Lower lobe of right lung (tissue), 2 donors: ENCODE measurements at regions not wholly inside any gene's neighbourhood (a gene's known extent, or its start where the extent isn't known, plus 50 kb on each side); places are given as distances from the start of the nearest gene placed in this dataset.

ENCODE experiments used
- ATAC-seq, 2 donors: fragments of 200-7000 bp; cut with Tn5 transposase; one replicate each; pipeline ENCODE4 v1.9.1; 2020 to 2022; ENCODE audit warnings: mild to moderate bottlenecking in 2 of 2, moderate library complexity in 2 of 2
- DNase-seq: peaks from one replicate; pipeline ENCODE4 v3.0.0-alpha.2; 2020
- H3K27ac ChIP-seq: fragments of 200-600 bp; one replicate; pipeline ENCODE4 v1.8.0; 2022
- H3K27me3 ChIP-seq: fragments of 200-600 bp; one replicate; pipeline ENCODE4 v1.8.0; 2022; ENCODE audit warnings: low read depth
- H3K36me3 ChIP-seq: fragments of 200-600 bp; one replicate; pipeline ENCODE4 v1.8.0; 2022; ENCODE audit warnings: mild to moderate bottlenecking
- H3K4me1 ChIP-seq: fragments of 200-600 bp; one replicate; pipeline ENCODE4 v1.8.0; 2022
- H3K4me3 ChIP-seq: fragments of 200-600 bp; one replicate; pipeline ENCODE4 v1.8.0; 2022; ENCODE audit warnings: mild to moderate bottlenecking
- H3K9me3 ChIP-seq: fragments of 200-600 bp; one replicate; pipeline ENCODE4 v1.8.0; 2022
- intact Hi-C: fragments of 100-400 bp; cut with DNase I; formaldehyde crosslinking; loops from one replicate; pipeline ENCODE4 v1.11.0; 2022
- TF ChIP-seq, protein P1 (sequence below): fragments of 200-600 bp; IDR thresholded peaks from one replicate; pipeline ENCODE4 v1.8.0; 2022; ENCODE audit warnings: antibody characterized with exemption, mild to moderate bottlenecking
- donor health status: DM: no; HTN: yes; CAD: no; lungs with severe emphysema.

GRCh38 chr21:43274946-43275310 lies 106.1 kb downstream of the CRYAA start:
- TF ChIP-seq, protein P1, sequence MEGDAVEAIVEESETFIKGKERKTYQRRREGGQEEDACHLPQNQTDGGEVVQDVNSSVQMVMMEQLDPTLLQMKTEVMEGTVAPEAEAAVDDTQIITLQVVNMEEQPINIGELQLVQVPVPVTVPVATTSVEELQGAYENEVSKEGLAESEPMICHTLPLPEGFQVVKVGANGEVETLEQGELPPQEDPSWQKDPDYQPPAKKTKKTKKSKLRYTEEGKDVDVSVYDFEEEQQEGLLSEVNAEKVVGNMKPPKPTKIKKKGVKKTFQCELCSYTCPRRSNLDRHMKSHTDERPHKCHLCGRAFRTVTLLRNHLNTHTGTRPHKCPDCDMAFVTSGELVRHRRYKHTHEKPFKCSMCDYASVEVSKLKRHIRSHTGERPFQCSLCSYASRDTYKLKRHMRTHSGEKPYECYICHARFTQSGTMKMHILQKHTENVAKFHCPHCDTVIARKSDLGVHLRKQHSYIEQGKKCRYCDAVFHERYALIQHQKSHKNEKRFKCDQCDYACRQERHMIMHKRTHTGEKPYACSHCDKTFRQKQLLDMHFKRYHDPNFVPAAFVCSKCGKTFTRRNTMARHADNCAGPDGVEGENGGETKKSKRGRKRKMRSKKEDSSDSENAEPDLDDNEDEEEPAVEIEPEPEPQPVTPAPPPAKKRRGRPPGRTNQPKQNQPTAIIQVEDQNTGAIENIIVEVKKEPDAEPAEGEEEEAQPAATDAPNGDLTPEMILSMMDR = no peak
- H3K27me3 ChIP-seq = no peaks in the 10 kb centered on the region
- no peaks in the 10 kb centered on the region for H3K9me3 ChIP-seq
- peak; percentile 23 for DNase-seq
- ATAC-seq = no peak
- no peak overlapping the region for H3K27ac ChIP-seq
- H3K4me3 ChIP-seq = no peak overlapping the region
- H3K4me1 ChIP-seq = peaks cover 14% of the 10 kb centered on the region
- no peaks in the 10 kb centered on the region for H3K36me3 ChIP-seq
- intact Hi-C loops = no loop called here

DNA sequence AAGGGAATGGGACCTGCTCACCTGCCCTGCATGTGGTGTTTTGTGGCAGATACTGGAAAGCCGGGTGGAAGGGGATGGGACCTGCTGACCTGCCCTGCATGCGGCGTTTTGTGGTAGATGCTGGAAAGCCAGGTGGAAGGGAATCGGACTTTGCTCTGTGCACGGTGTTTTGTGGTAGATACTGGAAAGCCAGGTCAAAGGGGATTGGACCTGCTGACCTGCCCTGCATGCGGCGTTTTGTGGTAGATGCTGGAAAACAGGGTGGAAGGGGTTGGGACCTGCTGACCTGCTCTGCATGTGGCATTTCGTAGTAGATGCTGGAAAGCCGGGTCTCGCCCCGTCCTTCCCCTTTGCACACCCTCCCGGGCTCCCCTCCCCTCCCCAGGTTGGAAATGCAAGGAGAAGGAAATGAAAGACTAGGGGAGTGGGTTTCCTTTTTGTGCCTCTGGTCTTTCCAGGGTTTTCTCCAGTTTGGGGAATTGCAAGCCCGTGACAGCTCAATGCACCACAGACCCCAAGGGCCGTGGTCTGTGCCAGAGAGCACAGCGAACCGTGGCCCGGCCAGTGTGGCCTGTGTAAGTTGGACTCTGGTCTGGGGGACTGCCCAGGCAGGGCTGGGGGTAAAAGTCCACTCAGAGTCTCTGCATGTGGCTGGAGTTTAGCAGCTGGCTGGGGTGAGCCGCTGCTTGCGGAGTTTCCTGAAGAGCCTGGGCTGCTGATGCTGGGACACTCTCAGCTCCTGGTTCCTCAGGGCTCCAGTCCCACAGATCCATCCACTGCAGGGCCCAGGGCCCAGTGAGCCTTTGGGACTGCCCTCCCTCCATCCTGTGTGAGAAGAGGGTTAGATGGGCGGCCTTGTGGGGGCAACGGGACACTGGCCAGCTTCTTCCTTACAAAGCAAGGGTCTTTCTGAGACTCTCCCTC lies 105.5 kb downstream of the CRYAA start:
- ATAC-seq (no peak), DNase-seq (peak; percentile 34)
- no peaks in the 10 kb centered on the region for H3K9me3 ChIP-seq
- no peak overlapping the region for H3K27ac ChIP-seq
- H3K4me3 ChIP-seq = no peak overlapping the region
- intact Hi-C loops = no loop called here
- TF ChIP-seq, protein P1 = no peak
- peaks cover 14% of the 10 kb centered on the region for H3K4me1 ChIP-seq
- H3K36me3 ChIP-seq = no peaks in the 10 kb centered on the region
- no peaks in the 10 kb centered on the region for H3K27me3 ChIP-seq

DNA sequence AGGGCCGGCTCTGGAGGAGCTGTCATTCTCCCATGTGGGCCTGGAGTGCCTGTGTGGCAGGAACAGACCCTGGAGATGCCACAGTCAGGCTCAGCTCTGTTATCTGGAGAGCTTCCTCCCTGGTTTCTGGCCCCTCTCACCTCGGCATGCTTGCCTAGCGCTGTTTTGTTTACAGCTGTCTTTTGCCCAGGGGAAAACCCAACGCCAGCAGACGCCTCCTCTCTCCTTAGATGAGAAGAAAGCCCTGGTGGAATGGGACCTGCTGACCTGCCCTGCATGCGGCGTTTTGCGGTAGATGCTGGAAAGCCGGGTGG lies 104.9 kb downstream of the CRYAA start:
- TF ChIP-seq, protein P1 = no peak

GRCh38 chr21:43273016-43273707 lies 104.4 kb downstream of the CRYAA start:
- TF ChIP-seq, protein P1 = no peak
- Histone ChIP-seq H3K27ac (no peak overlapping the region), H3K4me1 (peaks cover 10% of the 10 kb centered on the region), H3K4me3 (no peak overlapping the region), H3K9me3 (no peaks in the 10 kb centered on the region), H3K36me3 (no peaks in the 10 kb centered on the region), H3K27me3 (no peaks in the 10 kb centered on the region)
- intact Hi-C loops = no loop called here
- peak; percentile 27 for DNase-seq
- no peak for ATAC-seq

More for the DNA sequence above, 104.9 kb downstream of the CRYAA start:
- intact Hi-C loops = no loop called here
- H3K36me3 ChIP-seq = no peaks in the 10 kb centered on the region
- H3K9me3 ChIP-seq = no peaks in the 10 kb centered on the region
- DNase-seq = peak; percentile 19
- peaks cover 14% of the 10 kb centered on the region for H3K4me1 ChIP-seq
- ATAC-seq = no peak
- no peak overlapping the region for H3K4me3 ChIP-seq
- no peaks in the 10 kb centered on the region for H3K27me3 ChIP-seq
- no peak overlapping the region for H3K27ac ChIP-seq

GRCh38 chr21:43272591-43272990 lies 103.8 kb downstream of the CRYAA start:
- H3K4me1 ChIP-seq = peaks cover 6% of the 10 kb centered on the region
- ATAC-seq (no peak), DNase-seq (peak; percentile 21)
- H3K36me3 ChIP-seq = no peaks in the 10 kb centered on the region
- intact Hi-C loops = no loop called here
- H3K9me3 ChIP-seq = no peaks in the 10 kb centered on the region
- H3K27ac ChIP-seq = no peak overlapping the region
- no peak overlapping the region for H3K4me3 ChIP-seq
- H3K27me3 ChIP-seq = no peaks in the 10 kb centered on the region
- TF ChIP-seq, protein P1 = no peak
